Vagina (tissue), 2 donors: ENCODE measurements at regions not wholly inside any gene's neighbourhood (a gene's known extent, or its start where the extent isn't known, plus 50 kb on each side); places are given as distances from the start of the nearest gene placed in this dataset.

ENCODE experiments used
- CTCF ChIP-seq, 3 experiments: fragments of 450-650 bp in 2 of 3; fragments of 200-600 bp in 1 of 3; sonication (generic) in 1 of 3; IDR thresholded peaks; one replicate each; pipeline ENCODE4 v1.5.1; 2017 to 2019; ENCODE audit warnings: antibody characterized with exemption in 3 of 3, mild to moderate bottlenecking in 2 of 3, moderate library complexity in 2 of 3
- POLR2A ChIP-seq, 2 donors: fragments of 450-650 bp; IDR thresholded peaks; one replicate each; pipeline ENCODE4 v1.6.1; 2017; ENCODE audit warnings: antibody characterized with exemption in 2 of 2, mild to moderate bottlenecking in 2 of 2, moderate library complexity in 2 of 2
- POLR2AphosphoS5 ChIP-seq, 2 donors: sonication (generic); formaldehyde crosslinking; IDR thresholded peaks; one replicate each; pipeline ENCODE4 v1.9.0; 2017; ENCODE audit warnings: antibody characterized with exemption in 2 of 2, mild to moderate bottlenecking in 2 of 2, low read depth in 1 of 2; ENCODE audit not compliant: insufficient read depth in 1 of 2

GRCh38 chr2:146741260-146741659, 1103.6 kb upstream of the ACVR2A start:
- TF ChIP-seq CTCF (IDR thresholded peaks at IDR 0.05) (no peak), POLR2A (IDR thresholded peaks at IDR 0.05) (no peak), POLR2AphosphoS5 (IDR thresholded peaks at IDR 0.05; ENCODE audit: insufficient read depth in 1 of 2, low read depth in 1 of 2) (no peak)
